Right kidney (tissue), 1 donor: ENCODE measurements at regions not wholly inside any gene's neighbourhood (a gene's known extent, or its start where the extent isn't known, plus 50 kb on each side); places are given as distances from the start of the nearest gene placed in this dataset.
A peak's percentile ranks its signal among the peaks of the same experiment; 100 is the strongest.

Experiments used
- DNase-seq: peaks from one replicate; pipeline ENCODE4 v3.0.0-alpha.2; 2016

DNA sequence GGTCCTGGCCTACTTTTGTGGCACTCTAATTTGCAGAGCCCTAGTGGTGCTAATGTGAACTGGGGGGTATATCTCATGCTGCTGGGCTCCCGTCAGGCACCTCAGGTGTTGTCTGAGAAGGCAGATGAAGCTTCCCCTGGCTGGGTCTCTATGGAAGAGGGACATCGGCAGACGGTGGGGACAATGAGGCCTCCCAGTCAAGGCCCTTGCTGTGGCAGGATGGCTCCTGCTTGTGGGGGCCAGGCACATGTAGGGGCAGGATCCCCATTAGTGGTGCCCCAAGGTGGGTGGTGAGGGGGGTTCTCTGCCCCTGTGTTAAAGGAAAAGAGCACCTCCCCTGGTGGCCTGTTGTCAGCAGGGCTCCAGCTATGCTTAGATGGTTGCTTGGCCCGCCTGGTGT, 192.8 kb upstream of the S1PR3 start:
- no peak for DNase-seq

DNA sequence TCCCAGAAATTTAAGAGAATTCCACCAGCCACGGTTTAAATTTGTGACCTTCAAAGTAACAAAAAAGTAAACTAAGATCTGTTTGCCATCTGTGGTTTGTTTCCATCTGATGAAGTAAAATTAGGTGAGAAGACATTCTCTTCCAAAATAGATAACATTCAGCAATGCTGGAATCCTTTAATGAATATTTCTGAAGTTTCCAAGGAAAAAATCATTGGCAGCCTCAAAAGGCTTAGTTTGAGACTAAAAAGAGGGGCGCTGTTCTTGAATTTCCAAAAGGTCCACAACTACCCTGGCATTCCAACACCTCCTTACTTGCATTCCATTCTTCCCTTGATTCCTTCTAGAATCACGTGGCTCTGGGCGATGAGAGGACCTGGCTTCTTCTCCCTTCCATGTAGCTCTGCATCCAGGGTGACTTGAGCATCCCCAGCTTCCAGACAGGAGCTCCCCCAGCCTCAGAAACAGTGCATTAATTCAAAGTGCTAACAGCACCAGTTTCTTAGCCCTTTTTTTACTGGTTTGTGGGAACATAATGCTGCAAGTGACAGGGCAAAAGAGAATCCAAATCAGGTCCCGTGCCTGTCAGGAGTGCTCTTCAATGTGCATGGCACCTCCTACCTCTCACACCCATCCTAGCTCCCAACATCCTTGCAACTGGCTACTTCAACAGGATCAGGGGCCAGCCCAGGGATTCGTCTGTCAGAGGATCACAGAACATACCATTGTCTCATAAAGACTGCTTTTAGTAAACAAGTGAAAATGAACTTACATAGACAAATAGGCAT, 191.5 kb upstream of the S1PR3 start:
- DNase-seq, result no peak

DNA sequence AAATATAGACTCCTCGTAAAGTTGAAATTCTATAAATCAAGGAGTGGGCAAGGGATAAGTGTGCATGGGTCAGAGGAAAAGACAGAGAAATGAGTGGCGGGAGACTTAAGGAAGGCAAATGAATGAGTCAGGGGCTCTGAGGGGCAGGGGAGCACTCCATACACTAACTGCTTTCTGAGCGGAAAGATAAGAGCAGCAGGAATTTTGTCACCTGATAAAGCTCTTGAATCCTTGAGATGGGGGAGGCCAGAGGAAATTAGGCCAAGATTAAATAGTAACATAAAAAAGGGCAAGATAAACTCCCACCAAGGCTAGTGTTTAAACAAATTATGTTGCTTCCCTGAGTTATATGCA, 191.0 kb upstream of the S1PR3 start:
- no peak for DNase-seq

DNA sequence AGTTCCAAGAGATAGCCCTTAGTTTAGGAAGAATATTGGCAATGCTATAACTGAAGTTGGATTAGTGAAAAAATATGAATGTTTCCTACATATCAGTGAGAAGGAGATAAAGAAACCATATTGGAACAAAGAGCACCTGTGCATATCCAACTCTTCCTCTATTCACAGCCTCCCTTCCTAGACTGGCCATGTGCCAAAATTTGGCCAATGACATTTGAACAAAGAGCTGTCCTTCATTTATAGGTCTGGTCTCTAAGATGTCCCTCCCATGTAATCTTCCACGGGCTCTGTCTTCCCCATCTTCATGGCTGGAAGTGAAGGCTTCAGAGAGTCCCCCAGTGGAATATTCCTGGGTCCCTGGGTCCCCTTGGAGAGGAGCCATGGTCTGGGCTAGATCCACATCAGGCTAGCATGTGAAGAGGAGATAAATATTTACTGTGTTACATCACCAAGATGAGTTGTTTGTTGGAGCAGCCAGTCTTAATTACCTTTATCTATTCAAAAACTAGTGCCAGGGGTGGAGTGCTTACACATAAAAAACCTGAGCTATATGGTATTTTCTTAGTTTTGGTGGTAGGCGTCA, 190.0 kb upstream of the S1PR3 start:
- no peak for DNase-seq

DNA sequence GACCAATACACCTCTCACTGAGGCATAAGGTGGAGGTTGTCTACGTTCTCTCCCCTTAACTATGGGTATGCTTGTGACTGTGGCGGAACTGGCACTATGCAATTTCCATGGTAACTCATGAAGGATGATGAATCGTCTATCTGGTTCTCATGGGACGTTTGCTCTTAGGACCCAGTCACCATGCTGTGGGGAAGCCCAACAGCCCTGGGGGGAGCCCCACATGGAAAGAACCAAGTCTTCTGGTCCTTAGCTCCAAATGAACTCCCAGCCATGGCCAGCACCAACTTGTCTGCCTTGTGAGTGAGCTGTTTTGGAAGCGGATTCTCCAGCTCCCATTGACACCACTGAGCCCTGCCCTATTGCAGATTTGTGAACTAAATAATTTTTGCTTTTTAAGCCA, 188.7 kb upstream of the S1PR3 start:
- no peak for DNase-seq

DNA sequence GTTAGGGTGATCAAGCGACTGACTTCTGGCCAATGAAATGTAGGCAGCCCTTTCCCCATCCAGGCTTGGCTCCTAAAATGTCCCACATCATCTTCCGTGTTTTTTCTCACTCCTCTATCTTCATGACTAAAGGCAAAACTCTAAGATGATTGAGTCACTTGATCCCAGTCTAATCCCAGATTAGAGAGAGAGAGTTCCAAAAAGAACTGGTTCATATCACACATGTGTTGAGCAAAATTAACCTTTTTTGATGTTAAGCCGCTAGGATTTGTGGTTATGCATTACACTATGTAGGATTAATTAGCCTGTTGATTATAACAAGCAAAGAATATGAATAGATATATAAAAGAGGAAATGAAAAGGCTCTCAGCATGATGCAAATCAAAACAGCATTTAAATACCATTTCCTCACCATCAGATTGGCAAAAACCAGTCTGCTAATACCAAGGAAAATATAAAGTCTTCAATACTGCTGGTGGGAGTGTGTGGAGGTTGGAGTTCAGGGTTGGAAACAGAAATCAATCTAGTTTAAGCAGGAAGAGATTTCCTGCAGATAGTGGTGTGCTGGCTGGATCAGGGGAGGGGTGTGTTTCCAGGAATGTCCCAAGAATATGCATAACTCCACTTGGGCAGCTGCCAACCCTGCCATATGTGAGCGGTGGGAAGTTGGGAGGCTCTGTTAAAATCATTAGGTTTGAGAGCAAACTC, 187.6 kb upstream of the S1PR3 start:
- DNase-seq, result no peak

DNA sequence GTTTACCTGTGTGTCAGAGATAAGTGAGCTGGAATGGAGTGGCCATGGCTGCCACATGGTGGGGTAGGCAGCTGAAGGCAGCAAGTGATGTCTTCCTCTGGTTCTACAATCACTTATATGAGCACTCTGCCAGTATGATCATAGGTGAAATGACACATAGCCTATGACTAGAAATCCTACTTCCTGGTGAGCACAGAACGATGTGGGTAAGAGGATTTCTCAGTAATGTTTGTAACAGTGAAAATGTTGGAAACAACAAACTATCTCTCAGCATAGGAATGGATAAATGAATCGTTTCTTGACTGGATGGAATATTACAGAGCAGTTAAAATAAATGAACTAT, 187.0 kb upstream of the S1PR3 start:
- DNase-seq, result no peak

DNA sequence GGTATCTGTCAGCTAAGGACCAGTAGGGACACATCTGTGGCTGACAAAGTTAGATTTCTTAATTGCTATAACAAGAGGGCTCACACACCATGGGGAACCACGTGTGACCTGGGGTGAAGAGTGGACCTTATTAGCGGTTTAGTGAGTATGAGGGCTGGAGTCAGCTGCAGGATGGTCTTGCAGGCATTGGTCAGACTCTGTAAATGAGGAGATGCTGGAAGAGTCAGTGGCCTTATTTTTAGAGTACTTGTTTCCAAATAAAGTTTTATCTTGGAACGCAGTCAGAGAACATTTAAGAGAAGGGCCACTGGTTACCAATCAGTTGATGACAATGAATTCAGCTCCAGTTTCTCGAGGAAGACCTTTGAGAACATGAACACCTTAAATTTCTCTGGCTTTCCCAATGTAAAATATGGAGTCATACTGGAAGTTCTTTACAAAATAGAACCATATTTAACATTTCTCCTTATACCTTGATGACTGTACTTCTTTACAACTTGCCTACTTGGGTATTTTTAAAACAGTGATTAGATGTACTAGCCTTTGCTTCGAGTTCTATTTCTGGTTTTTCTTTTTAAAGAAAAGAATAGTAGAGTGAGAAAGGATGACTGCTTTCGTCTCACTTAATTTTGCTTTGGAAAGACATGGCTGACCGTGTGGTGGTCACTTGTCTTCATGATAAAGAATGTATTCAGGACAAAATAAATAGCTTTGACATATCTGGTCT, 185.9 kb upstream of the S1PR3 start:
- DNase-seq, result no peak

DNA sequence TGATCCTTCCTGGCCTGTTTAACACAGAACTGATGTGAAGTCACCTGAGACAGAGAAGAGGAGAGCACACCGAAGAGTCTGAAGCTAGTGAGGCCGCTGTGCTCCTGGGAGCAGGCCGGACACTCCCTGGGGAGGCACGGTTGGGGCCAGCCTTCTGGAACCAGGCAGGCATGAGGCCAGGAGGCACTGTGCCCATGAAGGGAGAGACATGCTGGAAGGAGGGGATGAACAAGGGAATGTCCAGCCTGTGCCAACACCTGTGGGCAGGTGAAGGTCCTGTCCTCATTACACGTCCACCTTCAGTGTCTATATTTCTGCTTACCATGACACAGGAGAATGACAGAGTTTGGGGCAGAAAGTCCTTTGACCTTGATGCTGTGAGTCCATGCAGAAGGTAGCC, 183.8 kb upstream of the S1PR3 start:
- DNase-seq, result no peak

DNA sequence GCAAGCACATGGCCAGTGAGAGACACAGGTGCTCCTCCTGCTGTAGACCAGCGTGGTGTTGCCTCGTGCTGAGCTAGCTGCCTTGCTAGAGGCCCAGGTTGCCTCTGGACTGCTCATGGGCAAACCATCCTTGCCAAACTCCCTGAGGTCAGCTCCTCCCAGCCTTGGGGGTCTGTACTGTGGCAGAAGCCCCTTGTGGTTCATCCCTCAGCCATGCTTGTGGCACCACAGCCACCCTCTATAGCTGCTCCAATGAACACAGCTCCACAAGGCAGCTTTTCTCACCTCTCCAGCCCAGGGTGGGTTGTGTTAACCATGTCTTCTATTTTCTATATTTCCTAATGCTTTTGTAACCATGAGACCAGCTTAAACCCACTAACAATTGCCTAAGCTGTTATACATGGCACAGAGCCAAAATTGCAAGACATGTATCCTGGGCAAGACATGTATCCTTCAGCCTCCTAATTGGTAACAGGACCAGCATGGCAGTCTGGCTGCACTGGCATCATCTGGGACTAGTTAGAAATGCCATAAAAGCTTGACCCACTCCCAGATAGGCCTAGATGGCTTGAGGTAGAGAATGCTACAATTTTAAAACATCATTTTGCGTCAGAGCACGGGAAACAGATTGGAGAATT, 183.1 kb upstream of the S1PR3 start:
- no peak for DNase-seq

DNA sequence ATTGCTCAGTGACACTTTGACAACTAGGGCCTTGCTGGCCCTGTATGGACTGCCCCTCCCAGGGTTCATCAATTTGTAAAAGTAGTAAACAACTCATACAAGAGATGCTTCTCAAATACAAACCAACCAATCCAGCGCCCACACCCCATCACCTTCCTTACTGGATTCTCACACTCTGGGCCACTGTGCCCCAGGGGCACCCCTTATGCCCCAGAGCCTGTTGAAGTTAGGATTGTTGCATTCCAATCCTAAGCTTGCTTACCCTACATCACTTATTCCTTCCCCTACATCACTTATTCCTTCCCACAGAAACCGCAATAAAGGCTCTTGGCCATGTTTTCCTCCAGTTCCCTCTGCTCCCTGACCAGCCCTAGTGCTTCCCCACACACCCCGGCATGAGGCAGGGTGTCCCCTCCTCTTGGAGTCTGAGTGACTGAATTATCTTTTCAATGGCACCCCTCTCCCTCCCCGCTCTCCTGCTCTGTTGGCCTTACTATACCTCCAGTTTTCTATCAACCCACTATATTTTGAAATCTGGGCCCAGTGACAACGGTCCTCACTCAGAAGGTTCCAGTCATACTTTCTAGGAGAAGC, 182.4 kb upstream of the S1PR3 start:
- no peak for DNase-seq

DNA sequence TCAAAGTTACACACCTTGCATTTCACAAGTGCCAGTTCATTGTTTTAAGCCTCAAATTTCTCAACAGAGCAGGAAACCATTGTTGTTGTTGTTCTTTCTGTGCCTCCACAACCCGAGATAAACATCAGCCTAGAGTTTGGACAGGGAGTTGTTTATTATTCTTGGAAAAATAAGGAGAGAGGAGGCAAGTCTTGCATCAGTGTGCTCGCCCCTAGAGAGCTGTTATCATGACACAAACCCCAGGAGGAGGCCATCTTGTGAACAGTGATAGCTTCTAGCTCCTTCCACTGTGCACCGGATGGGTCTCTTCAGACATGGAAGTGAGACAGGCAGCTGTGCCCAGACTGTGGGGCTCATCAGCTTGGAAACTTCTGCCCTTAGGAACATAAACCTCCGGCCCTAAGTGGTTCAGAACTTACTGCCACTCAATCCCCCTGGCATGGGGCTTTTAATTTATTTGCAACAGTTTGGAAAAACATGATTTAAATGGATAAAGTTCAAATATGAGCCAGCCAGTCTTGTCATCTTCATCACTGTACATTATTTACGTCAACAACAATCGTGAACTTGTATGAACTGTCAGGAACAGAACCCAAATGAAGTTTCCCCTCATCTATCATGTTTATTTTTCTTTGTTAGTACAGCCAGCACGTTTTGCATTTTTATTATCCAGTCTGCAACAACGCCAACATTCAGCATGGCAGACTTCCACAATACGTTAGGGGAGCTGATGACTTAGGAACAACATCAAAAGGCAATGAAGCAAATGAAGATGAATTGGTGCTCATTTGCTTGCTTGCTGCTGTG, 181.7 kb upstream of the S1PR3 start:
- DNase-seq, result peak; percentile 41

DNA sequence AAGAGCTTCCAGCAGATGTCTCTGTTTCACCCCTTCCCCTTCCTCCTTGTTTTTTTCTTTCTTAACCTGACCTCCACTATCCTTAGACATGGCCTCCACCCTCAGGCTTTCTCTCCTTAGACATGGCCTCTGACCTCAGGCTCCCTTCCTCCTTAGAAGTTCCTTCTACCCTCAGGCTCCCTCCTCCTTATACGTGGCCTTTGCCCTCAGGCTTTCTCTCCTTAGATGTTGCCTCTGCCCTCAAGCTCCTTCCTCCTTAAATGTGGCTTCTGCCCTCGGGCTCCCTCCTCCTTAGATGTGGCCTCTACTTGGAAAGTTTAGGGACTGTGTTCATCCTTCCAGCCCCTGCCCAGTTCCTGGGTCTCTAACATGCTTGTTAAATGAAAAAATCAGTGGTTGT, 180.4 kb upstream of the S1PR3 start:
- DNase-seq, result no peak

DNA sequence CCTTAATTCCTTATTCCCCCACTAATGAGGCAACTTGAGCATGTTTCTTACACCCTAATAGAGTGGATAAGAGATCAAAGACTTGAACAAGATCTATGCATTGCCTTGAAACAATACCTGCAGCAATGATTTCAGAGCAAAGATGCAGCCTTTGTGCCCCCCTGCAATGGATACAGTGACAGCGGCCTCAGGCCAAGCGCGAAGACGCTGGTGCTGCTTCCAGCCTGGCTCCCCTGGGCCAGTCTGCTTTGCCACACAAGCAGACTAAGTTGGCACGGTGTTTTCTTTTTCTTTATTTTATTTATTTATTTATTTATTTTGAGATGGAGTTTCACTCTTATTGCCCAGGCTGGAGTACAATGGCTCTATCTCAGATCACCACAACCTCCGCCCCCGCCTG, 179.8 kb upstream of the S1PR3 start:
- no peak for DNase-seq

DNA sequence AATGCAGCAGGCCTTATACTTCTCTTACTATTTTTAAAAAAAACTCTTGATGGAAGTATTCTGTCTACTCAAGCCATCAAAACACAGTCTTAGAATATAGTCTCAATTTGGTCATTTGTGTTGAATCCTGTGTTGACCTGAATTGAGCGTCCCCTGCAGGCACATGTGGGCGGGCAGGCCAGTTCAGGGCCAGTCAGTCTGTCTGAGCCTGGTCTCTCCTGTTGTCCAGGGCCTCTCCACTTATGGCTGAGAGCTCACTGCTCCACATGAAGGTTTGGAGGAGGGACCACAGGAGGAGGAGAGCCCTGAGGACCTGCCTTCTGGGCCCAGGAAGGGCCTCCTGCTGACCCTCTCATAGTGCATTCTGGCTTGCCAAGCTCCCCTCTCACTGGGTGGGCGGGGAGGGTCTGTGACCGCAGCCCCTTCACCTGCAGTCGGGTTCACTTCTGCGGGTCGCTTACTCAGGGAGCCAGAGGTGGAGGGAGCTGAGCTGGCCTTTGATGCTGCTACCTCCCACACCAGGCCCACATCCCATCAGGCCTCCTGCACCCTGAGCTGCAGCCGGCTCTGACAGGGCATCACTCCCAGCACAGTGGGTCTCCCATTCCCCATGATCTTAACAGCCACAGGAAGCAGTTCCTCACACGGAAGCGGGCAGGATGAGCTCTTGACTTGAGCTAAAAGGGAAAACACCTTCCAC, 178.2 kb upstream of the S1PR3 start:
- no peak for DNase-seq

DNA sequence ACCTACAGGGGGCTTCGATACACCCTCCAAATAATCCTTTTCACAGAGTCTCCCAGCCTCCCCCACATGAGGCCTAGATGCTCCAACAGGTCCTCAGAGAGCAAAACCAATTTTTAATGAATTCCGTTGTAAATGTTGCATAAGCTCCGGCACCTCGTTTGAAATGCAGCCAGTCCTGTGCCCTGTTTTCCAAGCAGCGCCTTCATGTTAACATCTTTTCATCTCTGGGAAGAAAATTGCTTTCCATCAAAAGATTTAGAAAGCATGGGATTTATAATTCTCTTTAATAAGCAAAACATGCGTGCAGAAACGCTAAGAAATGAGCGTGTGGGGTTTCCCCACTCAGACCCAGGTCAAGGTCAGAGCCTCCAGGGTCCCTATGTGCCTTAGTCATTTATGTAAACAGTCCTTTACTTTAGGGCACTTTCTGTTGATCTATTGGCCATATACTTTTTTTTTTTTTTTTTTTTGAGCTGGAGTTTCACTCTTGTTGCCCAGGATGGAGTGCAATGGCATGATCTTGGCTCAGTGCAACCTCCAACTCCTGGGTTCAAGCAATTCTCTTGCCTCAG, 177.5 kb upstream of the S1PR3 start:
- DNase-seq, result no peak

DNA sequence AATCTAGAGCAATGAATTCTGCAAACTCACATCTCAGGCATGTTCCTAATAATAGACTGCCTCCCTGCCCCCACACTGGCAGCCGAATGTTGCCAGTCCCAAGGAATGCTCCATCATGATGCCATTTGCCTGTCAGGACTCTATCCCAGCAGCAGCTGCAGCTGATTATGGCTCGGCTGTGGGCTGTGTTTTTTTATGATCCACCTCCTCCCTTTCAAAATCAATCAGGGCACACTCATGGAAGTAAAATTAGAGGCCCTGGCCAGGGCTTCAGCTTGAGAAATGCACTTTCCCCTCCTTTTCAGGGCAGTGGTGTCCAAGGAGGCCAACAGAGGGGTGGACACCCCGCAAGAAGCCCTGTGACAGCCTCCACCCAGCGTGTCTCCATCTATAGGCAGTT, 176.7 kb upstream of the S1PR3 start:
- DNase-seq, result no peak

DNA sequence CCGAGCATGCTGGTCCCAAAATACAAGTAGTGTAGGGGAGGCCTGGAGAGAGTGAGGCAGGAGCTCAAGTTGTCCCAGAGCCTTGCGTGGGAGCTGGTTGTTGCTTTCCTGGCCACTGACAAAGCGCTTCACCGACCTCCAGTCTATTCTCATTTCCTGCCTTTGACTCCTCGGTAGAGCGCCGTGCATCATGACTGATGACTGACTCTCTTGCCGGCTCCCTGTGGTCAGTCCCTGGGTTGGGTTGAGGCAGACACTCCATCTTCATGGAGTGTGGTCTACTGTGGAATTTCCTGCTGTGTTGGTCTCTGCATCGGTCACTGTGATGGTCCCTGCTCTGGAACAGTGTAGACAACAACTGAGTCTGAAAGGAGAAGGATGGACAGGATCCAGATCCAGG, 175.1 kb upstream of the S1PR3 start:
- DNase-seq, result no peak

DNA sequence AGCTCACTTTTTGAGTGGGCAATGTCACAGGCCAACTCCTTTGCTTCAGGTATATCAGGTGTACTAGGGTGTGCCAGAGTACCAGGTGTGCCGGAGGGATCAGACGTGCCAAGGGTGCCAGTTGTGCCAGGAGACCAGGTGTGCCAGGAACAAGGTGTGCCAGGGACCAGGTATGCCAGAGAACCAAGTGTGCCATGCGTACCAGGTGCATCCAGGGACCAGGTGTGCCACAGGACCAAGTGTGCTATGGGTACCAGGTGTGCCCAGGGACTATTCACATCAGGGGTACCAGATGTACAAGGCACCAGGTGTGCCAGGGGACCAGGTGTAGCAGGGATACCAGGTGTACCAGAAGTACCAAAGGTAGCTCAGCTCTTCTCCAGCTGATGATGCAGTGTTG, 174.7 kb upstream of the S1PR3 start:
- DNase-seq, result no peak

DNA sequence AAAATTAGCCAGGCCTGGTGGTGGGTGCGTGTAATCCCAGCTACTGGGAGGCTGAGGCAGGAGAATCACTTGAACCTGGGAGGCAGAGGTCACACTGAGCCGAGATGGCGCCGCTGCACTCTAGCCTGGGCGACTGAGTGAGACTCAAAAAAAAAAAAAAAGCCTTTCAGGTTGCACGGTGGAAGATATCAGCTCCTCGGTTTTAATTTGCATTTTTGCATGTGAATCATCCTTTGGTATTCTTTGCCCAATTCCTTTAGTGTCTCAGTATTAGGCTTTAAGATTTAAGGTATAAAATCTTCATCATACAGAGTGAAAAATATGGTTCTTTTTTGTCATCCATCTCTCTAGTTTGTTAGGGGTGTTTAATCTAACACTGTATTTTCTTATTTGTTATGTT, 173.6 kb upstream of the S1PR3 start:
- no peak for DNase-seq
